M059J (cell line): ENCODE measurements at regions not wholly inside any gene's neighbourhood (a gene's known extent, or its start where the extent isn't known, plus 50 kb on each side); places are given as distances from the start of the nearest gene placed in this dataset.

ENCODE experiments used
- DNase-seq: peaks from one replicate; pipeline ENCODE4 v3.0.0-alpha.2; 2012; ENCODE audit warnings: low read depth

DNA sequence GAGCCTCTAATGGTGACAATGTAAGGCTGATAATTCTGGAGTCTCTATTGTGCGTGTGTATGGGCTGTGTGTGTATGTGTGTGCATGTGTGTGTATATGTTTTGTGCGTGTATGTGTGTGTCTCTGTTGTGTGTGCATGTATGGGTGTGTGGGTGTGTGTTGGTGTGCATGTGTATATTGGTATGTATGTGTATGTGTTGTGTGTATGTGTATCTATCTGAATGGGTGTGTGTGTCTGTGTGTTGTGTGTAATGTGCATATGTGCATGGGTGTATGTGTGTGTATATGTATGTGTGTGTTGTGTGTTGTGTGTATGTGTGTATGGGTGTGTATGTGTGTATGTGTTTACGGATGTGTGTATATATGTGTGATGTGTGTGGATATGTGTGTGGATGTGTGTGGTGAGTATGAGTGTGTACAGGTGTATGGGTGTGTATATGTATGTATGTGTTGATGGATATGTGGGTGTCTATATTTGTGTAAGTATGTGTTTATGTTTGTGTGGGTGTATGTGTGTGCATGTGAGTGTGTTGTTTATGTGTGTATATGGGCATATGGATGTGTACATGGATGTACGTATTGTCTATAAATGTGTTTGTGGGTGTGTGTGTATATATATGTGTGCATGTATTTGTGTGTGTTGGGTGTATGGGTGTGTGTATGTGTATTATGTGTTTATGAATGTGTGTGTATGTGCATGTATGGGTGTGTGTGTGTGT is 366.7 kb downstream of the UQCRFS1 start:
- no peak for DNase-seq

DNA sequence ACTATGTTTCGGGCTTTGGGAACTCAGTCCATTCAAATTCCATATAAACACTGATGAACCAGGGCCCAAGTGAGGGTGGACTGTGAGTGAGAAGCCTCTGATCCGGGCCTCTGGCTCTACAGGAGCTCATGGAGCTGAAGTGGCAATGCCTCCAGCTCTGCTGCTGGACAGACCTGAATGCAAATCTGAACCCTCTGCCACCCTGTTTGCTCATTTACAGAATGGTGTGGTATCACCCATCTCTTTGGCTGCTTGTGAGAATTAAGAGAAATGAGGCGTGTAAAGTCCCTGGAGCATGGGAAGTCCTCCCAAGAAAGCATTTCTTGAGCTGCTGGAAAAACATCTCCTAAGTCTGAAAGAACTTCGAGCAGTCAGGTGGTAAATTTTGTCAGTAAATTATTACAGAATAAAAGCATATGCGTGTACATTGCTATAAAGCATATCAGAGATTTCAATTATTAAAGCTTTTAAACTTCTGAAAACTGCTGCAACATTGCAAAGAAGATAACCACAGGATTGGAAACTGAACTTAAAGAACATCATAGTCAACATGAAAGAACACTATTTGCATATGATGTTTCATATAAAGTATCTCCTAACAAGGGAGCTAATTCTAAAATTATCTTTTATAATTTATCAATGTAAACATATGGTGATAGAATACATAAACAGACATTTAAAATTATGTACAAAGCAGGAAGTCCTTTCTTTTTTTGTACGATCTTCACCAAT is 369.0 kb downstream of the UQCRFS1 start:
- no peak for DNase-seq

DNA sequence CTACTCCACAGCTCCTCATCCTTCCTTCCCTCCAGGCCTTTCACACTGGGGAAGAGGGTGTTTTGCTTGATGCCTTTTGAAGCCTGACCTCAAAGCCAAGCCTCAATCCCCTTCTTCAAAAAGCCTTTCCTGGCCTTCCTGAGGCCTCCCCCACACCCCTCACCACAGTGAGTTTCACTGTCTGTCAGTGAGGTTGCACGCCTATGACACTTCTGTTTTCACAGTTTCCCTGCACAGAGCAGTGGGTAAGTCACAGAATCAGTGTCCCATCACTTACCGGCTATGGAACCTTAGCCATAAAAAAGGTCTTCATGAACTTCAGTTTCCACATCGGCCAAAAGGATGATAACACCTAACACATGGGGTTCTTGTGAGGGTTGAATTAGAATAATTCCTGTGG is 371.4 kb downstream of the UQCRFS1 start:
- DNase-seq: no peak

DNA sequence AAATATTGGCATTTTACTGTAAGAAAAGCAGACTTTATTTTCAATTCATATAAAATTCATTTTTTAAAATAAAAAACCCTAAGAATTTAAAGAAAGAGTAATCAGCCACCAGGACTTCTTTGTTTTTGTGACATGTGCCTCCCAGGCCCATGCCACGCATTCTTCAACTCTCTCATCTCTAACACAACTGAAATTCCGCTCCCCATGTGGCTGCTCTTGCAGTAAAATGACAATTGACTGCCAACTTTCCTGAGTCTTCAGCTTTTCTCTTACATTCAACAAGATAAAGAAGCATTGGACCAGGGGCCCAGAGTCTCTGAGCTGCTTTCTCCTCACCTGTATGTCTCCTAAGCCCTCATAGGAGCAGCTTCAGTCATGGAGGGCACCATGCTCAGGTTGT is 372.1 kb downstream of the UQCRFS1 start:
- DNase-seq: no peak

DNA sequence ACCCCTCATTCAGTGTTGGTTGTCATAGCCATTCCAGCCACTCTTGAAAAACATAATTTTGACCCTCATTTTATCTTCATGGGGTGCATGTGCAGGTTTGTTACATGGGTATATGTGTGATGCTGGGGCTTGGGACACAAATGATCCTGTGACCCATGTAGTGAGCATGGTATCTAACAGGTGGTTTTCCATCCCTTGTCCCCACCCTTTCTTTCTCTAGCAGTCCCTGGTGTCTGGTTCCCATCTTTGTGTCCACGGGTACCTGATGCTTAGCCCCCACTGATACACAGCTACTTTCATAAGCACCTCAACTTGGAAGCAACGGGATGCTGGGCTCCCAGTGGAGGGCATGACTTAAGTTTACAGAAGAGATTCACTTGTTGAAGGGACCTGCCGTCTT is 373.5 kb downstream of the UQCRFS1 start:
- no peak for DNase-seq

DNA sequence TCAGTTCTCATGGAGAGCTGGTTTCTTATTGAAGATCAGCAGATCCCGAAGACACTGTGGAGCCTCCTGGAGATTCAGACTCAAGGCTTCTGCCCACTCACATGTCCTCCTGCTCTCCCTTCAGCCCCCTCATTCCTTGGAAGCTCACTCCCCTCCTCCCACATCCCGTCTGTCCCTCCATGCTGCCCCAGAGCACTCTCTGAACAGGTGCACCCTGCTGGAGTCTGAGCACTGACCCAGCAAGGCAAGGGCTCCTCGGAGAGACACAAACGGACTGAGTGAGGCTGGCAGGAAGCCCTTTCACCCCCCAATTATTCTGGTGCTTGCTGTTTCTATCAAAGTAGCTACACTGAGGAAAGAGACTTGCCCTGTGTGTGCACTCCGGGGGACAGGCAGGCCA is 374.0 kb downstream of the UQCRFS1 start:
- no peak for DNase-seq

DNA sequence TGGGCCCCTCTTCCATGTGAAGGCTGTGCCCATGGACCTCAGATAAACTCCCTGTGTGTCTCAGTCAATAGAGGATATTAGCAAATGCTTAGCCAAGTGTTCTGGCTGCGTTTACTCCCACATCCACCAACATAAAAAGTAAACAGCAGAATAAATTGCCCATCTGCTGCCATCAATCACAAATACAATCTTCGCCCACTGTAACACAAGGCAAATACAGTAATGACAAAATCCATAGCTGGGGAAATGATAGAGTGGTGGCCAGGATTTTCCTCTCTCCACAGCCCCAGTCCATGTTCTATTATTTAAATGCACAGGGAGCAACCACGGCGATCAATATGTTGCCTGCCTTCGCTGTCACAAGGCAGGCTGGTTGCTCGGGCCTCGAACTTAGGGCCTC is 376.5 kb downstream of the UQCRFS1 start:
- DNase-seq: no peak

DNA sequence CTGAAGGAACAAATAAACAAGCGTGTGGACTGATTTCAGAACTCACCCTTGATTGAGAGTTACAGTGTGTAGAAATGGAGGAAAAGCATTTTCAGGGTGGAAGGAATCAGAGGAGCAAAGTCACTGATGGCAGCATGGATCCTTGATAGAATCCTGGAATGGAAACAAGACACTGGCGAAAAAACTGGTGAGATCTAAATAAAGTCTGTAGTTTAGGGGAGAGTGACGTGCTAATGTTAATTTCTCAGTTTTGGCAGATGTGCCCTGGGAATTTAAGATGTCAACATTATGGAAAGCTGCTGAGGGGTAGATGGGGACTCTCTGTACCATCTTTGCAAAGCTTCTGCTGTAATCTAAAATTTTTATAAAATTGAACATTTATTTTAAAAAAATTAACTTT is 378.0 kb downstream of the UQCRFS1 start:
- DNase-seq: no peak

DNA sequence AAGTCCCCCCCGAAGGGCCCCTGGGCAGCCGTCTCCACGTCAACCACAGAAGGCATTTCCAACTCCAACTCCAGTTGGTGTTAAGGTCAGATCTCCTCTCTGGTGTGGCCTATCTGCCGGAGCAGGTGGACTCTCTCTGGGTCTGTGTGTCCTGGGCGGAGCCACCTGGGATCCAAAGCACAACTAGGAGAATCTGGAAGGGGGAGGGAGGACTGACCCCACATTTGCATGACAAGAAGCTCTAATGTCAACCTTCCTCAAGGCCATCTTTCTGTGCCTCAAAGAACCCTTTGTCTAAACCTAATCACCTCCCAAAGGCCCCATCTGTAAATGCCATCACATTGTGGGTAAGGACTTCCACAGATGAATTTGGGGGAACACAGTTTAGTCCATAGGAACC is 381.5 kb downstream of the UQCRFS1 start:
- no peak for DNase-seq

DNA sequence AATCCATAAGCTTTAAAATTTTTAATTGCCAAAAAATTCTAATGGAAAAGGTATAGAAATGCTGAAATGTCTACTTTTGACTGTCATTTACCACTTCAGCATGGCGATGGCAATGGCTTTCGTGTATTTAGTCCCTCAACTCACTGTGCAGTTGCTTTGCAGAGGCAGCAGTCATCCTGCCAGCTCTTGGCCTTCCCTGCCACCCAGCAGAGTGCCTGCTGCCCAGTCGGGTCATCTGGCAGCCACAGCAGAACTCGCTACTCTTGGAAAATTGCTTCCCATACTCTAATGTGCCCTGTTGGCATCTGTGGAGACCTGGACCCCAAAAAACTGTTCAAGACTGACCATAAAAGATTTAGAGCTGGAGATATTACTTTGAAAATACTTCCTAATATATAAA is 383.2 kb downstream of the UQCRFS1 start:
- no peak for DNase-seq

DNA sequence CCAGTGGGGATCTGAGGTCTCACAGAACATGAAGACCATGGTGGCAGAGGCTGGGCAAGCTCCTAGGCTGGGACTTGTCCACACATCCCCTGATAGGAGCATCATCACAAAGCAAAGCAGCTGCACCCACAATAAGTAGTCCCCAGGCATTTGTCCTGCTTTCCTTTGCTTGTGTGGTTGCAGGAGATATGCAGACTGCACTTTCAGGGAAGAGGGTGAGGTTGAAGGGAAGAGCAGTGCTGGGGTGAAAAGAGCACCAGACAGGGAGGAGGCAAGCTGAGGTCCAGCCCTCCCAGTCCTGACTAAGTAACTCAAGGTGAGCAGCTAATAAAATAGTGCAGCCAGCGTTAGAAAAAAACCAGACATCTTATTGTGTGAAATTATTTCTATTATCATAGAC is 383.6 kb downstream of the UQCRFS1 start:
- DNase-seq: no peak

DNA sequence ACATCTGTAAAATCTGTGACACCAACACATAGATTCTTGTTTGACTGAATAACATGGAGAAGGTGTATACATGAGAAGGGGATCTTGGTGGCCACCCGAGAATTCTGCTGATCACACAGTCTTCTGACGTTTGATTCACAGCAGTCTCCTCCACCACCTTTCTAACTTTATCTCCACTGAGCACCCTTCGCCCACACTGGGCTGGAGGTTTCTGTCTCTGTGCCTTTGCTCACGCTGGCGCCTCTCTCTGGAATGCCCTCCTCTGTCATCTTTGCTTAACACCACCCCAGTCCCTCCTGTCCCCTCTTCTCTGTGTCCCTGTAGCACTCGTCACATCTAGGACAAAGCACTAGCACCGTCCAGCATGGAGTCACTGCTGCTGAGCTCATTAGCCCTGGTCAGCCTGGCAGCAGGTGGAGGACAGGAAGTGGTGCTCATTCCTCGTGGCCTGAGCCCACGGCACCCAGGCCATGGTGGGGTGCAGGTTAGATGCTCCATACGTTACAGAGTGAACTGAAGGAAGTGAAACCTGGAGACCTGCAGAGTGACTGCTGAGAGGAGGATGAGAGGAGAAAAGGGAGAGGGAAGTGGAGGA is 384.6 kb downstream of the UQCRFS1 start:
- no peak for DNase-seq

DNA sequence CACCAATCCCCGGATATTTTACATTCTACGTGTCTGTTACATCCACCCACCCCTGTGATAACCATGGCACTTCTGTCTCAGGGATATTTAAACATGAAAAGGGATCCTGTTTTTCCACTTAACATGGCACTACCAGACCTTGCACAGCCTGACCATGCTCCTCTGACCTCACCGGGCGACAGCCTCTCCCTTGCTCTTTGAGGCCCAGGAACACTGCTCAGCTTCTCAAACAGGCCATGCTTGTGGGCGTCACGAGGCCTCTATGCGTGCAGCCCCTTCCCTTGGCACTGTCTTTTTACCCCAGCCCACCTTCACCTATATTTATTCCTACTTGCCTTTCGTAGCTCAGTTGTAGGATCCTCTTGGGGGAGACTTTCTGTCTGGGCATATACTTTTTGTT is 385.6 kb downstream of the UQCRFS1 start:
- DNase-seq: no peak

DNA sequence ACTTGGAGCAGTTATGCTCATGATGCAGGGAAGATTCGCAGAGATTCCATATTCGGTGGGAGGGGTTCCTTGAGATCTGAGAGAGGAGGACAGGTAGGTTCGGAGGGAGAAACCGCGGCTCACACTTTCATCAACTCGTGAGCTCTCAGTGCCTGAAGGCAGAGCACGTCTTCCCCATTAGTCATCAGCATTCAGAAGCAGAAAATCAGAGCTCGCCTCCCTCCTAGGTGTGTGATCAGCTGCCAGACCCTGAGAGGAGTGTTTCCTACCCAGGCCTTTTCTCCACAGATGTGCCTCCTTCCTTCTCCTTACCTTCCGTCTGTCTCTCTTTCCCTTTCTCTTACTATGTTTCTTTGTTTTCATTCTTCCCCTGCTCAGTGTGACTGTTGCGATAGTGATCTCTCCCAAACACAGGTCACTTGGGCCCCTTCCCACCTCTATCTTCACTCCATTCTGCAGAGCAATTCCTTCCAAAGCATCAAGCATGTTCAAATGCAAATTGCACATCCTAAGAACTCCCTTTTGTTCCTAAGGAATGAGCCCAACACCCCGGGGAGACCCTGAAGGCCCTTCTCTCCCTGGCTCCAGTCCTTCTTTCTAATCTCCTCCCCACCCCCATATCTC is 389.5 kb downstream of the UQCRFS1 start:
- DNase-seq: no peak

DNA sequence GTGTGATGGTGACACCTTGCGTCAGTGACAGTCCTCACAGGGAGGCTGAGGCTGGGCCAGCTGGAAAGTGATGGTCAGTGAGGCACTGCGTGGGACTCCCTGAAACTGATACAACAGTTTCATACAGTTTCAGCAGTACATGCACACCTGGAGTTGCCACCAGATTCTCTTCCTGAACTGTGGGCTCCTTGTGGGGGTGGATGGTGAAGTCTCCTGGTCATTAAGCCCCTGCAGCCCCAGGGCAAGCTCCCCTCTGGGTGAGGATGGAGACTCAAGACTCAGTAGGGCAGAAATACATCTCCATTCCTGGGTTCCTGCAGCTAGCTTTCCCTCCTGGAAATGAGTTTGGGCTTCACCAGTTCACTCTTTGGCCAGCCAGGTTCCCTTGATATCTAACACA is 392.7 kb downstream of the UQCRFS1 start:
- DNase-seq: no peak

DNA sequence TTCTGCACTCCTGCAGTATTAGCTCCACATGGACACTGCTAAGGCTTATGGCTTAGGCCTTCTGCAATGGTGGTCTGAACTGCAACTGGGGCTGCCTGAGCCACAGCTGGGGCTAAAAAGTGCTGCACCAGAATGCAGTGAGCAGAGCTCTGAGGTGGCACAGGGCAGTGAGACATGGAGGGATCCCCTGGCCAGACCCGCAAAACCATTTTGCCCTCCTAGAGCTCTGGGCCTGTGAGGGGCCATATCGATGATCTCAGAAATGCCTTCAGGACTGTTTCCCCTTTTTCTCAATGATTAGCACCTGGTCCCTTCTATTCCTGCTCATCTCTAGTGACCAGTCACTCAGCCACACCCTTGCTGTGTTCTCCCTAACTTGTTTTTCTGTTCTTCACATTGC is 397.7 kb downstream of the UQCRFS1 start:
- DNase-seq: no peak

DNA sequence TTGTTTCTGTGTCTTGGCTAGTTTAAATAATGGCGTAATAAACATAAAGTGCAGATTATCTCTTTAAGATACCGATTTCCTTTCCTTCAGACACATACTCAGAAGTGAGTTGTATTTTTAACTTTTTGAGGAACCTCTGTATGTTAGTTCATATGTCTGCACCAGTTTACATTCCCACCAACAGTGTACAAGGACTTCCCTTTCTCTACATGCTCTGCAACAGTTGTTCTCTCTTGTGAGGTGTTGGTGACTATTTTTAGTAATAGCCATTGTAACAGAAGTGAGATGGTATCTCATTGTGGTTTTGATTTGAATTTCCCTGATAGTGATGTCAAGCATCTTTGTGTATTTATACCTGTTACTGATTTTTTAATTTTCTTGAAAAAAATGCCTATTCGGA is 418.6 kb downstream of the UQCRFS1 start:
- DNase-seq: no peak

DNA sequence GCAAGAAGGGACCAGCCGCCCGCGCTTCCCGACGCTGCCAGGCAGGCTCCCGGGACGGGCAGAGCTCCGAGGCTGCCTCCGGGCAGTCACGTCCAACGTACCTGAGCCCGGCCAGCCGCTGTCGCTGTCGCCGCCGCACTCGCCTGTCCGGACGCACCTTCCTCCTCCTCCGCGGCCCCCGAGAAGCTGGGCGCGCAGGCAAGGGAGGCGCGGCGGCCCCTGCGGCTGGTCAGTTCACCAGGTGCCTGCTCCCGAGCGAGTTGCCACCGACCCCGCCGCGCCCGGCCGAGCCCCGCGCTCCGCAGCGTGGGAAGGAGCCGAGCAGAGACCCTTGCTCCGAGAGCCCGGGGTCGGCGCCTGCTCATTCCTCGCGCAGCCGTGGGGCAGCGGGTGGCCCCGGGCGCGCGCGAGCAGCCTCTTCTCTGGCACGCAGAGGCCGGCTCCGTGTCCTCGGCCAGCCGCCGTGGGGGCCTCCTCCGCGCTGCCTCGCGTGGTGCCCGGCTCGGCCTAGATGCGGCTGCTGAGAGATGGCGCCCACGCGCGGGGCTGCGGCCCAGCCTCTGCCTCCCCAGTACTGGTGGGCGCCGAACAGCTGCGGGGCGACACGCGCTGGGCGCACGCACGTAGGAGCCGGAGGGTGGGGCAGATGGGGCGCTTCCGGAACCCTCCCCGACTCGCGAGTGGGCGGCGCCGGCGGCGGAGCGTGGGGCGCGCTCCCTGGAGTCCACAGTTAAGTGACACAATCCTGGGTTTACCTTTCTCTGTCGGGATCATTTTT is 419.4 kb downstream of the UQCRFS1 start:
- no peak for DNase-seq

DNA sequence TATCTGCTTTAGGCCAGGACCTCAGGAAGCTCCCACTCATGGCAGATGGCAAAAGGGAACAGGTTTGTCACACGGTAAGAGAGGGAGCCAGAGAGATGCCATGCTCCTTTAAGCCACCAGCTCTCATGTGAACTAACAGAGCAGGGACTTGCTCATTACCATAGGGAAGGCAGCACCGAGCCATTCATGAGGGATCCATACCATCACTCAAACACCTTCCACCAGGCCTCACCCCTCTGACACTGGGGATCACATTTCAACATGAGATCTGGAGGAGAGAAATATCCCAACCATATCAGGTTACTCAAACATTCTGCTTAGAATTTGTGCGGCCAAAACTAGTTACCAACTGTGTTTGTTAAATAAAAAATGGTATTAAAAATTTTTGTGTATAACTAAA is 427.0 kb downstream of the UQCRFS1 start:
- no peak for DNase-seq

DNA sequence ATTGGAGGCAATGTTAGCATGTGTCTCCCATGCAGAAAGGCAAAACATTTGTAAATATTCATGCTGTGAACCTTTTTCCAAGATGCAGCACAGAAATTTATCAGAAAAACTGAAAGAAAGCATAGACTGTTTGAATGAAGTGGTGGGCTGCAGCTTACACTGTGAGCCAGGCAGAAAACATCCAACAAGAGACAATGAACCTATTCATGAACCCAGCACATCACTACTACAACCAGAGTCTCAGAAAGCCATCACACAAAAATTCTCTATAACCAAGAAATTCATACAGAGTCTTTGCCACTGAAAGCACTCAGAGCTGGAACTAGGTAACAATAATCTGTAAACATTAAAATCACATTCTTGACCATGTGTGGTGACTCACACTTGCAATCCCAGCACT is 448.9 kb downstream of the UQCRFS1 start:
- DNase-seq: no peak

DNA sequence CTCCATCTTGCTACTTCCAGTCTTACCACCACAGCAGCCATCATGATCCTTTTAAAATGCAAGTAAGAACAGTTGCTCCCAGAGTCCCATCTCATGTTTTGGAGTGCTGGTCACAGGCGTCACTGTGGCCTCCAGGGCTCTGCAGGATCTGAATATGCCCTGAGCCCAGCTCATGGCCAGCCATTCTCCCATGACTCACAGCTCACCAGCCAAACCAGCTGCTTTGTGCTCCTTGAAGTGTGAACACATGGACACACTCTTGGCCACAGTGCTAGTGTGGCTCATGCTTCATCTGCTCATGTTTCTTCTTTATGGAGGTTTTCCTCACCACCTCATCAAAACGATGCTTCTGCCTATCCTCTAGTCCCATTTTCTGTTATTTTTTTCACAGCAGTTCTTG is 466.5 kb downstream of the UQCRFS1 start:
- no peak for DNase-seq

DNA sequence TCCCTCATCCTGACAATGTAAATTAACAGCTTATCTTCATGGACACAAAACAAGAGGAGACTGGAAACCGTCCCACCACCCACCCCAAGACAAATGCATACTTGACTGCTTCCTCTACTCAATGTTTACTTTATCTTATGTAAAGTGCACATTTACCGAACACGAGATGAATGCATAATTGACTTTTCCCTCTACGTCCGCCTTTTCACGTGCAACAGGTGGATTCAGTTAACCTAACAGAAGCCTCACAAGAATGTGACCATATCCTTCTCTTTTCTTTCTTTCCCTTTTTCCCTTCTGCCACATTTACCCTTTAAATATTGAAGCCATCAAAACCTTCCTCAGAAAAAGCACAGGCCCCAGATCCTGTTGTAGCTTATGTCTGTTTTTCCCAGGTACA is 468.0 kb downstream of the UQCRFS1 start:
- no peak for DNase-seq
